ENCODE measurements at regions not wholly inside any gene's neighbourhood (a gene's known extent, or its start where the extent isn't known, plus 50 kb on each side); places are given as distances from the start of the nearest gene placed in this dataset.
"Not testable (repeated sequence)": the region's sequence is repeated elsewhere in the genome, so short reads cannot be mapped to it uniquely, and the experiment has no call there.

DNA sequence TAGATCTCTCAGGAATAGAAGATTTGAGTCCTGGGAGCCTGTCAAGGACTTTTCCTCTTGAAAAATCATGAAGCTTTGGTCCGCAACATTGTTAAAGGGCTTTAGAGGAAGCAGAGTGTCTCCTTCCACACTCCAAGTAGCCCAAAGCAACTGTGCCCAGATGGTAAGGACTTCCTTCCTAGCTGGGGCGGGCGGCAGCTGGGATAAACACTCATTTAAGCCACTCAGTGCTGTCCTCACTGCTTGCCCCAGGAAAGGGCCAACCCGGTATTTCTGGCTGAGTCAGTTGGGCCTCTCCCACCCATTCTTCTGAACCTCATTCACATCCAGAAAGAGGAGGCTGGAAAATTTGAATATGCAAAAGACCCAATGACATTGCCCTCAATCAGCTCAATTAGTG, 144.3 kb downstream of the CHIC2 start:
- peak in 1 of 2 donors; percentile 7 for DNase-seq

DNA sequence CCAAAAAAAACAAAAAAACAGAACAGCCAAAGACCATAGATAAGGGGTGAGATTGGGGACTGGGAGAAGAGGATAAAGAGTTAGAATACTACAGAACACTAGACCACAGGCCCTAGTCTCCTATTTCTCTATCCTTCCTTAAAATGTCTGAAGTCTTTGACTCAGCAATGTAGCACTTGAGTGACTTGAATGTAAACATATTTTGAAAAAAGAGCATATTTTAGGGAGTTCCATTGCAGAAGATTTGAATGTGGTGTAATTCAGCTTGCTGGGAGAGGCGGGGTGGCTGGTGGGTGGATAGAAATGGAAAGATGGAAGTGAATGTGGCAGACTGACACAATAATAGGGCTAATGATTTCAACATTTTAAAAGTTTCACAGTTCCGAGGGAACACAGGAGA, 144.9 kb downstream of the CHIC2 start:
- DNase-seq = peak in 1 of 2 donors; percentile 19

DNA sequence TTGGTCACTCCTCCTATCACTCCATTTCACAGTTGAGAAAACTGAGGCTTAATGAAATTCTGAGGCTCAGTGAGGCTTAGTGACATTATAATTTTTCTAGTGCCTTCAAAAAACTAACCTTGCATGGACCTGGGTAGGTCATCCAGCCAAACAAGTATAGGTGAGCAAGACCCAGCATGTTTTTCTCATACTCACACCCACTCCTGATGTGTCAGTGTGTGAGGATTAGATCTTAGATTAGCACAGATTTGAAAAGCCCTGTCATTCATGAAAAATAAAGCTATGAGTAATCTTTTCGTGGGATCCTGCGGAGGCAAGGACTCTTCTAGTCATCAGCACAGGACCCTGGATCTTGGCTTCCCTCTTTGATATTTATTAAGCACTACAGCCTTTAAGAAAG, 146.7 kb downstream of the CHIC2 start:
- DNase-seq = no peak

DNA sequence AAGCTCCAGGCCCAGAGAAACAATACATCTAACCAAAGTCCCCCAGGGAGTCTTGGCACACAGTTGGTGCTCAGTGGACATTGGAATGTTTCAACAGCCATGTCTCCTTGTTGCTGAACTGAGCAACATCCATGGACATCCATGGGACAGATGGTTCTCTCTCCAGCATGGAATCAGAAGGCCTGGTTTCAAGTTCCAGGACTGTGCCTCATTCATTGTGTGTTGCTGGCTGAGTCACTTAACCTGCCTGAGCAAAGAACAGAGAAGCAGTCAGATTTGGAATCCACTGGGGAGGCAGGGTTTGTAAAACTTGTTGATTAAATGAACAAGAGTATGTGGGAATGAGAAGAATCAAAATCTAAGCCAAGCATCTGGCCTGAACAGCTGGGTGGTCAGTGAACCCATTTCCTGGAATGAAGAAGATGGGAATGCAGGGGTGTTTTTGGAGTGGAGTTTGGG, 147.9 kb downstream of the CHIC2 start:
- no peak for DNase-seq

DNA sequence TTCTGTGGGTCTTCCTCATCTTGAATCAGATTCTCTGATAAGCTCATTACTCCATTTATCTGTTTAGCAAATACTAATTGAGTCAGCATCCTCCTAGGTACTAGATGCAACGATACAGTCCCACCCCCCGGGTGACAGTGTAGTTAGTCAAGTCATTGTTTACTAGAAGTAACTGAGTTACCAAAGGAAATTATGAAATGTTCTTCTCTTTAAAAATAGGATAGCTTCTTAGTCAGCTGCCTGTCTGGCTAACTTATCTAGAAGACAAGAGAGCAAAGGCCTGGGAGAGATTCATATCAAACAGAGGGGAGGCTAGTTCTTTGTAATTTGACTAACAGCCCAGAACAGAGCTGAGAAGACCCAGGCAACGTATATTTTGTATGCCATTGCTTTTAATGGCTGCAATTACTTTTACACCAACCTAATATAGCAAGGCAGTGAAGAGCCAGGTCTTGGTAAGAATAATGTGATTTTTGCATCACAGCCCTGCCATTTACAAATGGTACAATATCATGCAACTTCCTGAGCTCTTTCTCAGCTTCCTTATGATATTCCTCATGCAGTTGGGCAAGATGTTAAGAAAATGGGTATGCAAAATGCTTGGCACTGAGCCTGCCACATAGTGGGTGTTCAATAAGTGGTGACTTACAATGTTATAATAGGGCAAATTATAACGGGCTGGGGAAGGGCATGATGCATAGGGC, 149.9 kb downstream of the CHIC2 start:
- peak in 1 of 2 donors; percentile 61 for DNase-seq

DNA sequence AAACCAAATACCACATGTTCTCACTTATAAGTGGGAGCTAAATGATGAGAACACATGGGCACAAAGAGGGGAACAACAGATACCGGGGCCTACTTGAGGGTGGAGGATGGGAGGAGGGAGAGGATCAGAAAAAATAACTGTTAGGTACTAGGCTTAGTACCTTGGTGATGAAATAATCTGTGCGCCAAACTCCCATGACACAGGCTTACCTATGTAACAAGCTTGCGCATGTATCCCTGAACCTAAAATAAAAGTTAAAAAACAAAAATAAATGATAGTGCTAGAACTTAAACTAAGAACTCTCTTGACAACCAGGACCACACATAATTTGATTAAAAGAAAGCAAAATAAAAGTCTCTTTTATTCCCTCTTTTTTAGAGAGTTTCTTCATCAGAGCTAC, 150.6 kb downstream of the CHIC2 start:
- no peak for DNase-seq

DNA sequence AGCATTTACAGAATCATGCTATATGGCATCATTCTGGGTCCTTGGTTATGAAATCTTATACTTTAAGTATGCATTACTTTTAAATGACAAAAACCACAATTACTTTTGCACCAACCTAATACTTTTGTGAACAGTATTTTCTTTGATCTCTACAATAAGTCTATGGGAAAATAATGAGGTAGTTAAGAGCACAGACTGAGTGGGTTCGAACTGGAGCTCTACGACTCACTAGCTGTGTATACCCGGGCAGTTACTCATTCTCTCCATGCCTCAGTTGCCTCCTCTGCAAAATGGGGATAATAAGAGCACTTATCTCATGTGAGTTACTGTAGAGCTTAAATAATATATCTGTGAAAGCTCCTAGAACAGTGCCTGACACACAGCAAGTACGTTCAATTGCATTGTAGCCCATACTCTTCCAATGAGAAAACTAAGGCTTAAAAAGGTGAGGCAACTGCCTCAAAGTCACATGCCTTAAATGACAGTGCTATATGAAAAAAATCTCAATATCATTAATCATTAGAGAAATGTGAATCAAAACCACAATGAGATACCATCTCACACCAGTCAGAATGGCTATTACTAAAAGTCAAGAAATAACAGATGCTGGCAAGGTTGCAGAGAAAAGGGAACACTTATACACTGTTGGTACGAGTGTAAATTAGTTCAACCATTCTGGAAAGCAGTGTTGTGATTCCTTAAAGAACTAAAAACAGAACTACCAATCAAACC, 151.5 kb downstream of the CHIC2 start:
- no peak for DNase-seq

DNA sequence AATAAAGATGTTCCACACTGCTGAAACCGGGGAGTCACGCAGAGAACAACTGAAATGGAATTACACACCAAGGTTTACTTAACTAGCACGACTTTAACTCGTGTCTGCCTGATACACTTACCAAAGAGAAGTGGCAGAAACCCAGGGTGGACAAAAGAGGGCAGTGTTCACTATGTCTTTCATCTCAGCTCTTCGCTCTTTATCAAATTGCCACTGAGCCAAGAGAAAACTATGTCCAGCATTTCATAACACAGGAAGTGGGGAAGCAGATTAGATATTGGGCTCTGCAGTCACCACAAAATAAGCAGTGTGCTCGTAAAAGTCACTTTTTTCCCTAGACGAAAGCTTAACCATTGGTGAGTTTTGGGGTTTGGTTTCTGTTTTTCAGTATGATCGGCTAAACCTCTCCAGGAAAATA, 155.7 kb downstream of the CHIC2 start:
- peak; percentile 26 to 27 for DNase-seq

DNA sequence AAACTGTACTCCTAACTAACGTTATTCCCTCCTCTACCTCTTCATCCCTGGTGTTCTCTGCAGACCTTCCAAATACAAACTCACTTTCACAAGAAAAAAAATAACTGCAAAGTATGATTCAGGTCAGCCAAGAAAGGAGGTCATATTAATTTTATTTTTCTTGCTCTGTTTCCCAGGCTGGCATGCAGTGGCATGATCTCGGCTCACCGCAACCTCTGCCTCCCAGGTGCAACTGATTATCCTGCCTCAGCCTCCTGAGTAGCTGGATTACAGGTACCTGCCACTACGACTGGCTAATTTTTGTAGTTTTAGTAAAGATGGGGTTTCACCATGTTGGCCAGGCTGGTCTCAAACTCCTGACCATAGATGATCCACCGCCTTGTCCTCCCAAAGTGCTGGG, 156.6 kb downstream of the CHIC2 start:
- no peak for DNase-seq

DNA sequence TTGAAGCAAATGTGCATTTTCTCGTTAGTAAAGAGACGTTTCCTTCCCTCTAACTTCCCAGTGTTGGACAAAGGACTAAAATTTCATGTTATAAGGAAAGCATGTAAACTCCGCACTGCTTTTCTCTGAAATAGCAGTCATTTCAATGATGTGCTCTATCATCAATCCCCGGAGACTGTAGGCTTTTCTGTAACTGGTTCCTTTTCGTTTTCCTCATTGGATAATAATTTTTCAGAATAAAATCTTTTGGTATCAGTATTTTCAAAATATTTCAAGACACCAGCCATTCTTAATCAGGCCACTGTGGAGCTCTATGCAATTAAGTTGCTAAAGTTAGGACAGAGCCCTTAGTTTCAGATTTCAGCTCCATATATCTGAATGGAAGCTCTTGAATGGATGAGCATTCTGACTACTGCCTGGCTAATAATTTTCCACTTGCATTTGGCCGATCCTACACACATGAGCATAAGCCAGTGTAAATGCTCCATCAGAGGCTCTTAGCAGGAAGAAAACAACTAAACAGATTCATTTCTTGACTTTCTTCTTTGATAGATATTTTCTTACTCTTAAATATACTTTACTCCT, 157.7 kb downstream of the CHIC2 start:
- DNase-seq = no peak

DNA sequence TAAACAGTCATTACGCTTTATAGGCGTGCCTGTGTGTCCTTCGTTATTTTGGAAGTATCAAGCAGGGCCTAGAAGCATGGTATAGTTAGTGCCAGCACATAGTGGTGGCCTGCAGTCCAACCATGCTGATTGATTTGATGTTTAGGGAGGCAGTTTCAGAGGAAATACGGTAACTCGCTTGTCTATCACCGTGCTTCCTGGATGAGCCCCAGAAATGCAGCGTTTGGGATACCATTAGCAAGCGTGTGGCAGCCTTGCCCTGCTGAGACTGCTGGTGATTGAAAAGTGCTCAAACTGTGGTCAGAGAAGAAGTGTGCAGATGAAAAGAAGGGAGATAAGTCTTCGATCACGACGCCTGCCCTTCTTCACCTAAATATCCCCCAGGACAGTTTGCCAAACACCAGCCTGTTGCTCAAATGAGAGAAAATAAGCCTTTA, 158.4 kb downstream of the CHIC2 start:
- no peak for DNase-seq

DNA sequence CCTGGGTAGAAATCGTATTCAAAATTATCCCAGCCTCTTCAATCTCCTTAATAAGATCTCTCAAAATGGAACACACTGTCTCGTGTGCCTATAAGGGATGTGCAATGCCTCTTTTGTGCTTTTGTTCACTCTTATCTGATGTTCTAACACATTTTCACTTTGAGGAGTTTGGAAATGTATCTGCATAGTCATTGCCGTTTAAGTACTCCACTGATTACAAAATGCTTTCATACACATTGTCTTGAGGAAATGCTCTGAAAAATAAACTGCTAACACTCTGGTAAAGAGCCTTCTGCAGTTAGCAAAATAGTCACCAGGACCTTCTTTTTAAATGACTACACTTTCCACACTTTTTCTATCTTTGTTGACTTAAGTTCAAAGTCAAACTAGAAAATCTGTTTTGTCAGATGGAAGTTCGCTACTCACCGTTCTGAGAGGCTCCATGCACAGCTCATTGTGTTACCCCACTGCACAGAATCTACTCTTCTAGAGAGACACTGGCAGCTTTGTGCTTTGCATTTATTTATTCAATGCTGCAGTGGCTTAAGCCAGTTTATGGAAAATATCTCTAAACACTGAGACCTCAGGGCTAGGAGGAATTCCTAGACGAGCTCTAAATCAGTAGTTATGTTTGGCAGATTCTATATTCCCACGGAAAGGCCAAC, 159.0 kb downstream of the CHIC2 start:
- DNase-seq = no peak

DNA sequence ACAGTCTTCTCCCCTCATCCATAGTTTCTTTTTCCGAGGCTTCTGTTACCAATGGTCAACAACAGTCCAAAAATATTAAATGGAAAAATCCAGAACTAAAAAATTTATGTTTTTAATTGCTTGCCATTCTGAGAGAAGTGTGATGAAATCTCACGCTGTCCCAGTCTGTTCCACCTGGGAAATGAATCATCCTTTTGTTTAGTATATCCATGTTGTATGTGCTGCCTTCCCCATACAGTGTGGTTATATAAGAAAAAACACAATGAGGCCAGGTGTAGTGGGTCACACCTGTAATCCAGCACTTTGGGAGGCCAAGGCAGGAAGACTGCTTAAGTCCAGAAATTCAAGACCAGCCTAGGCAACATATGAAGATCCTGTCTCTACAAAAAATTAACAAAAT, 161.6 kb downstream of the CHIC2 start:
- DNase-seq = no peak

DNA sequence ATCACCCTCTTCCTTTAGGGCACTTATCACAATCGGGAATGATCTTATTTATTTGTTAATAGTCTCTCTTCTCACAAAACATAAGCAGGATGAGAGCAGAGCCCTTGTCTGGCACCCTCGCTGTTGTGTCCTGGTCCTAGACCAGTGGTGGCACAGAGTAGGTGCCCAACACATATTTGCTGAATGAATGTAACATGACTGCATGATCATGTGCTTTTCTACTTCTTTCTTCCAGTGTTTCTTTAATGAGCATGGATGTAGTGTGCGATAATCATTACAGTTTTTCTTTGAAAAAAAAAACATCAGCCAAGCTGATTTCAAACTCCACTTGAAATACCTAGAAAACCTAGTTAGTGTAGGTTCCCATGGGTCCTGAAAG, 164.1 kb downstream of the CHIC2 start:
- no peak for DNase-seq

DNA sequence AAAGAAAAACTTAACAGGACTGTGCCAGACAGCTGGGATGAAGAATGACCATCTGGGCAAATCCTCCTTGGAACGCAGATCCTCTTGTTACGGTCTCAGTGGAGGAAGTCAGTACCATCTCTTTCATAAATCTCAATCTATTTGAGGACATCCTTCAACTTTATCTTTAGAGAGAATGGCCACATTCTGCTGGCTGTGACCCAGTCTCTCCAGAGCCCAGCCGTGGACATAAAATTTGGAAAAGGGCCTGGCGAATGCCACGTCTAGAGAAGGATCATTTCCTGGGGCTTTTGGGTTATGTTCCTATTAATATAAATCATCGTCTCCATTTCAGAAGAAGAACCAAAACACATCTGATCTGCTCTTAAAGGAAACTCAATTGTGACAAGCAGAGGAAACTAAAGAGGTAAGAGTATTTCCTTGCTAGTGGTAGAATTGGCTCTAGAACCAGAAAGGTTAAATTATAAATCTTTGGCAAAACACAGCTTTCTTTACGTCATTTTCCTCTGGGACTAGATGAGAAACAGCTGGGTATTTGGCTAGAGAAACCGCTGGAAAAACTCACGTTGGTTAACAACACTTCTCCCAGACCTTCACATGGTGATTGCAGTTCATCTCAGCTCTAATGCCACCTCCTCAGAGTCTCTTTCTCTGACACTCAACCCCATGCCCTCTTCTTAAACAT, 164.7 kb downstream of the CHIC2 start:
- no peak for DNase-seq

DNA sequence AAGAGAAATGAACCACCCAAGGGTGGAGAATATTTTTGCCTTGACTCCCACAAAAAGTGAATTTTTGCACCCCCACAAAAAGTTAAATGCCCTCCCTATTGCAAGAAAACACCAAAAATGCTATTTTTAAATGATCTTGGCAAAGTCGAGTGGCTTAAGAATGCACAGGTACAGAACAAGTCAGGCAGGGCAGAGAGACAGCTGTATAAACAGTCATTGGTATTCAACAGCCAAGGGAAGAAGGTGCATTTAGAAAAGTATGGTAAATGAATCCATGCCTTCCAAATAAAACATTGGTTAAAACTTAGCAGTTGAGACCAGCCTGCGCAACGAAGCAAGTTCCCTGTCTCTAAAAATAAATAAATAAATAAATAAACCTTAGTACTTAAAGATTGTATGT, 169.3 kb downstream of the CHIC2 start:
- no peak for DNase-seq

DNA sequence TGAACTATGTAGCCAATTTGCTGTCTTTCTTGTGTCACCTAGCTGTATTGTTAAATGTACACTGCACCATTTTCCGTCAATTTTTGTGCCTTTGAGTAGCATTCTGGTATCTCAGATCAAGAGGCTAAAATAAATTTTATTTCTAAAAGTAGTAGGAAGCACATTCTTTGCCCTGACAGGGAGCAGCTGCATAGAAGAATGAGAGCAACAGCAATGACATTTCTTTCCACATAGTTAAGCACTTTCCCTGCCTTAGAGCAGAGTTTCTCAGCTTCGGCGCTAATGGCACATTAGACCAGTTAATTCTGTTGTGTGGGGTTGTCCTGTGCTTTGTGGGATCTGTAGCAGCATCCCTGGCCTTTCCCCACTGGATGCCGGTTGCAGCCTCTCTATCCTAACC, 173.9 kb downstream of the CHIC2 start:
- DNase-seq = no peak

DNA sequence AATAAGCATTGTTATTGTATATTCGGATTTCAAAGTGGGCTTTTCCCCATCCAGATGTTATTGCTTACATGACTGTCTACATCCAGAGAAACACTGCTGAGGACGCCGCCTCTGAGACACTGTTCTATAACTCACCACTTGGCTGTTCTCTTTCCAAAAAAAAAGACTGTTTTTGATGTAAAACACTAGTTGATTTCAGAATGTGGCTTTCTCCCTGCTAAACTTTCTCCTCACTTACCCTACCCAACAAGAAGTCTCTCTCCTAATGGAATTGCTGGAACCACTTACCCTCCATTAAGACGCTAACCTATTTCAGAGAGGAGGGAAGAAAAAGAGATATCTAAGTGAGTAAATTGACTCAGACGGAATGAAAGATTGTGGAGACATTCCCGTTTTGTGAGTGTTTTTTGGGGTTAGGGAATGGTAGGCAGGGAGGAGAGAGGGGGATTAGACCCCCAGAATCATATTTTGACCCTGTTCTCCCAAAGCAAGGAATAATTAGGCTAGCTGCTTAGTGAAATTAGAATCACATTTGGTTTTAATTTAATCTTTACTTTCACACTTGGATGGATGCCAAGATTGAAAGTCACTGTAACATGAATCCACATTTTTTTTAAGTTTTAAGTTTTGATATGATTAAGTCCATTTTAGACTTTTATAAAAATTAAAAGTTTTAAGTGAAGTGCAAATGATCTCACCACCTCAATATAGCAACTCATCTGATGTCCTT, 174.9 kb downstream of the CHIC2 start:
- DNase-seq = no peak

DNA sequence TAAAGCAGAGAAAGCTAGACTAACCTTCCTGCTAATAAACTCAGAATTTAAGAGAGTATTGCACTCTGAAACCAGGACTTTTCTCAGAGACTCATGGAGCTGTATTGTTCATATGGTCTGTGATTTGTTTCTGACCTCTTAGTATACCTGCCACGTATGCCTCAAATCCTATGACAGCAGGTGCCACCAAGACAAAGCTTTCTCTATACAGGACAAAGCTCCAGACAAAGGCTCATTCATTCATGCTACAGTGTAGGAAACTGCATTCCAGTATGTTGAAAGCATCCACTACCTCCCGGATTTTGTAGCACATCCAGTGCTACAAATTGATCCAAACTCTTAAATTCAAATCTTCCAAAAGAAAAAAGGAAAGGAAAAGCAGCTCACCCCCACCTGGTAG, 178.3 kb downstream of the CHIC2 start:
- DNase-seq = no peak

DNA sequence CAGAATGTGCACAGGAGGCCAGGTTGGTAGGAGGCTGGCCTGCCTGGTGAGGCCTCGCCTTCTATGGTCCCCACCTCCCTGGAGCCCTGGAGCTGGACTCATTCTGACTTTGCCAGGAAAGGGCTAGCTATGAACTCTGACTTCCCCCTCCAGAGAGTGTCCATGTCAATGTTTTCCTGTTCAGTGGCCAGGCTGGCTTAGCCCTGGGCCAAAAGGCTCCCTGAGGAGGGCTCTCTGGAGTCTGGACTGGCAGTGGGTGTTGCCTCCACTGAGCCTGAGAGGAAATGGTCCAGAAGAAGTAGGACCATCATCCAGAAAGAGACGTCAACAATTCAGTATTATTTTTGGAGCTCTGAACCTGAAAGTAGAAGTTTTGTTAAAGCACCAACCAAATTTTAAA, 178.7 kb downstream of the CHIC2 start:
- DNase-seq = no peak

DNA sequence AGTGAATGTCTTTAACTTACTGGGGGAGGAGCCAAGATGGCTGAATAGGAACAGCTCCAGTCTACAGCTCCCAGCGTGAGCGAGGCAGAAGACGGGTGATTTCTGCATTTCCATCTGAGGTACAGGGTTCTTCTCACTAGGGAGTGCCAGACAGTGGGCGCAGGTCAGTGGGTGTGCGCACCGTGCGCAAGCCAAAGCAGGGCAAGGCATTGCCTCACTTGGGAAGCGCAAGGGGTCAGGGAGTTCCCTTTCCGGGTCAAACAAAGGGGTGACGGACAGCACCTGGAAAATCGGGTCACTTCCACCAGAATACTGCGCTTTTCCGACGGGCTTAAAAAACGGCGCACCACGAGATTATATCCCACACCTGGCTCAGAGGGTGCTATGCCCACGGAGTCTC, 187.3 kb downstream of the CHIC2 start:
- DNase-seq = not testable (repeated sequence)

DNA sequence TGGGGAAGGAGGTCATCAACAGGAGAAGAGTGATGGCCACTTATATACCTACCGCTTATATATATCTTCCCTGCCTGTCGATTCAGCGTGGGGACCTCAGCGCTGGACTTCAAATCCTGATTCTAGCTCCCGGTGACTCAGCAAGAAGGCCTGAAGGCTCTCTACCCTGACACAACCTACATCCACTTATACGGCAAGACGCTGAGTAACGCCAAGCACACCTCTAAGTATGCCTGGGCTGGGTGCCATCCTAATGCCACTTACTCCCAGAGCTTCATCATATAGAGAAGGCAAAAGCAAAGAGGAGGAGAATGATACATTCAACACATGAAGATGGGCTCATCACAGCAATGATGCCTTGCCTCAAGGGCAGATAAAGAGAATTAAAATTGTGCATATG, 198.3 kb downstream of the CHIC2 start:
- DNase-seq = no peak

All from CD4-positive, alpha-beta T cell treated with Interleukin-1 beta for 1 hour (primary cell).